ENCODE measurements at regions not wholly inside any gene's neighbourhood (a gene's known extent, or its start where the extent isn't known, plus 50 kb on each side); places are given as distances from the start of the nearest gene placed in this dataset.
"Not testable (repeated sequence)": the region's sequence is repeated elsewhere in the genome, so short reads cannot be mapped to it uniquely, and the experiment has no call there.

DNA sequence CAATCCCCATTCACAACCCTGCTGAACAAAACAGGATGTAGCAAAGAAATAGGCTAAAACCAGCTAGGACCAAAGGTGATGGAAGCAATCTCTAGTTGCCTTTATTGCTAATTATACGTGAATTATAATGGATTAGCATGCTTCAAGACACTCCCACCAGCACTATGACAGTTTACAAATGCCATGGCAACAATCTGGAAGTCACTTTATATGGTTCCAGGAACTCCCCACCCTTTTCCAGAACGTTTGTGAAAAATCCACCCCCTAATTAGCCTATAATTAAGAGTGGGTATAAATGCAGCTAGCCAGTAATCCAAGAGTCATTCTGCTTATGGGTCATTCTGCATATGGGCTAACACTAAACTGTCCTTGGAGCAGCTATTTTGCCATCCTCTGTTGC lies 328.7 kb downstream of the FLRT2 start:
- Histone ChIP-seq H3K36me3 (no peaks in the 10 kb centered on the region), H4K20me1 (no peaks in the 10 kb centered on the region), H3K27me3 (no peaks in the 10 kb centered on the region), H3K27ac (no peak overlapping the region), H3K4me2 (no peak overlapping the region), H3K4me1 (no peaks in the 10 kb centered on the region), H3K9ac (no peak overlapping the region), H3K4me3 (no peak overlapping the region), H3K9me3 (no peaks in the 10 kb centered on the region)
- TF ChIP-seq Cebpa-rat (IDR thresholded peaks at IDR 0.05) = no peak

- H3K27ac ChIP-seq = no peak overlapping the region
- TF ChIP-seq Cebpa-rat (IDR thresholded peaks at IDR 0.05) = no peak
- H3K27me3 ChIP-seq = no peaks in the 10 kb centered on the region
- no peaks in the 10 kb centered on the region for H3K36me3 ChIP-seq
- H3K4me1 ChIP-seq = no peaks in the 10 kb centered on the region
- H3K9ac ChIP-seq = no peak overlapping the region
- H3K9me3 ChIP-seq = no peaks in the 10 kb centered on the region
- H4K20me1 ChIP-seq = no peaks in the 10 kb centered on the region
- no peak overlapping the region for H3K4me2 ChIP-seq
- no peak overlapping the region for H3K4me3 ChIP-seq
Measured at GRCh38 chr14:85856430-85856829, 326.5 kb downstream of the FLRT2 start.

GRCh38 chr14:85853996-85854526 lies 324.1 kb downstream of the FLRT2 start:
- H3K27ac ChIP-seq = no peak overlapping the region
- H4K20me1 ChIP-seq = no peaks in the 10 kb centered on the region
- H3K4me3 ChIP-seq = no peak overlapping the region
- H3K9me3 ChIP-seq = no peaks in the 10 kb centered on the region
- H3K36me3 ChIP-seq = no peaks in the 10 kb centered on the region
- H3K9ac ChIP-seq = no peak overlapping the region
- no peaks in the 10 kb centered on the region for H3K27me3 ChIP-seq
- no peak for TF ChIP-seq Cebpa-rat (IDR thresholded peaks at IDR 0.05)
- H3K4me2 ChIP-seq = no peak overlapping the region
- no peaks in the 10 kb centered on the region for H3K4me1 ChIP-seq

GRCh38 chr14:85852906-85853305 lies 323.0 kb downstream of the FLRT2 start:
- Histone ChIP-seq H4K20me1 (no peaks in the 10 kb centered on the region), H3K4me3 (no peak overlapping the region), H3K27ac (no peak overlapping the region), H3K4me2 (no peak overlapping the region), H3K9me3 (no peaks in the 10 kb centered on the region), H3K36me3 (no peaks in the 10 kb centered on the region), H3K4me1 (no peaks in the 10 kb centered on the region), H3K9ac (no peak overlapping the region), H3K27me3 (no peaks in the 10 kb centered on the region)
- no peak for TF ChIP-seq Cebpa-rat (IDR thresholded peaks at IDR 0.05)

- H3K4me2 ChIP-seq, H3K4me1 ChIP-seq, H3K9ac ChIP-seq, H4K20me1 ChIP-seq, H3K36me3 ChIP-seq, H3K27ac ChIP-seq, H3K9me3 ChIP-seq, H3K4me3 ChIP-seq, H3K27me3 ChIP-seq: not testable (repeated sequence)
Measured at GRCh38 chr14:85852123-85852522, 322.2 kb downstream of the FLRT2 start.

DNA sequence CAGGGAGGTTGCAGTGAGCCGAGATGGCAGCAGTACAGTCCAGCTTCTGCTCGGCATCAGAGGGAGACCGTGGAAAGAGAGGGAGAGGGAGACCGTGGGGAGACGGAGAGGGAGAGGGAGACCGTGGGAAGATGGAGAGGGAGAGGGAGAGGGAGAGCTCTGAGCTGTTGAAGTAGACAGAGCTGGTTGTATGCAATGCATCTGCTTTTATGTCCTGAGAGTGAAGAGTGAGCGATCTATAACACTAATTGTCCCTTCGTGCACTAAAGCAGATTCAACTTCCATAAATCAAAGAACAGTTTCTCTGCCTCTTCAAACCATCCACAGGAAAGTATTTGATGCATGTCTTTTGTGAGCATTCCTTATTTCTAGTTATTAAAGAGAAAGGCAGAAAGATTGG lies 300.6 kb downstream of the FLRT2 start:
- H3K27me3 ChIP-seq, H3K4me2 ChIP-seq, H3K27ac ChIP-seq, H3K36me3 ChIP-seq, H3K4me3 ChIP-seq, H4K20me1 ChIP-seq, H3K9me3 ChIP-seq, H3K9ac ChIP-seq, H3K4me1 ChIP-seq: not testable (repeated sequence)

- H3K9ac ChIP-seq, H4K20me1 ChIP-seq, H3K9me3 ChIP-seq, H3K4me3 ChIP-seq, H3K27me3 ChIP-seq, H3K27ac ChIP-seq, H3K4me1 ChIP-seq, H3K4me2 ChIP-seq, H3K36me3 ChIP-seq: not testable (repeated sequence)
Measured at GRCh38 chr14:85829601-85830000, 299.7 kb downstream of the FLRT2 start.

- Histone ChIP-seq H4K20me1 (no peaks in the 10 kb centered on the region), H3K4me1 (no peaks in the 10 kb centered on the region), H3K4me2 (no peak overlapping the region), H3K27ac (no peak overlapping the region), H3K9ac (no peak overlapping the region), H3K27me3 (no peaks in the 10 kb centered on the region), H3K9me3 (no peaks in the 10 kb centered on the region), H3K36me3 (no peaks in the 10 kb centered on the region), H3K4me3 (no peak overlapping the region)
- no peak for TF ChIP-seq Cebpa-rat (IDR thresholded peaks at IDR 0.05)
Measured at GRCh38 chr14:85824526-85824925, 294.6 kb downstream of the FLRT2 start.

GRCh38 chr14:85822236-85822635 lies 292.3 kb downstream of the FLRT2 start:
- Histone ChIP-seq H3K9ac (no peak overlapping the region), H3K27ac (no peak overlapping the region), H3K4me2 (no peak overlapping the region), H3K36me3 (no peaks in the 10 kb centered on the region), H3K4me1 (no peaks in the 10 kb centered on the region), H3K9me3 (no peaks in the 10 kb centered on the region), H3K27me3 (no peaks in the 10 kb centered on the region), H4K20me1 (no peaks in the 10 kb centered on the region), H3K4me3 (no peak overlapping the region)
- no peak for TF ChIP-seq Cebpa-rat (IDR thresholded peaks at IDR 0.05)

DNA sequence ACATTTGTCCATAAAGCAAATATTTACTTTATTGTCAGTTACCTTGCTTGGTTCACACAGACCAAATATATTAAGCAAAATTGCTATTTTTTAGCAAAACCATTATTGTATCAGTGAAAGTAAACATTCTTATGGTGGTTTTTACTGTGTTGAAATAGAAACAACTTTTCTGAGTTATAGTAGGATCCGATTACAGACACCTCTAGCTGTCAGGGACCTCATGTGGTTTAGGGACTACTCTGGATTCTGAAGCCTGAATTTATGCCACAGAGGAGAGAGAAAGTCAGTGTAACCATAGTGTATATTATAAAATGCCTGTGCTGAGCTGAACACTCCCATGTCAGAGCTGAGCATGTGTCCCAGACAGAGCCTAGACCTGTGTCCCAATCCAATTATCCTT lies 287.5 kb downstream of the FLRT2 start:
- no peaks in the 10 kb centered on the region for H4K20me1 ChIP-seq
- H3K27ac ChIP-seq = no peak overlapping the region
- H3K4me3 ChIP-seq = no peak overlapping the region
- no peaks in the 10 kb centered on the region for H3K9me3 ChIP-seq
- H3K9ac ChIP-seq = no peak overlapping the region
- no peaks in the 10 kb centered on the region for H3K36me3 ChIP-seq
- H3K27me3 ChIP-seq = no peaks in the 10 kb centered on the region
- no peak for TF ChIP-seq Cebpa-rat (IDR thresholded peaks at IDR 0.05)
- no peak overlapping the region for H3K4me2 ChIP-seq
- peaks cover 5% of the 10 kb centered on the region; the same call in 1 of the 2 replicates for H3K4me1 ChIP-seq

DNA sequence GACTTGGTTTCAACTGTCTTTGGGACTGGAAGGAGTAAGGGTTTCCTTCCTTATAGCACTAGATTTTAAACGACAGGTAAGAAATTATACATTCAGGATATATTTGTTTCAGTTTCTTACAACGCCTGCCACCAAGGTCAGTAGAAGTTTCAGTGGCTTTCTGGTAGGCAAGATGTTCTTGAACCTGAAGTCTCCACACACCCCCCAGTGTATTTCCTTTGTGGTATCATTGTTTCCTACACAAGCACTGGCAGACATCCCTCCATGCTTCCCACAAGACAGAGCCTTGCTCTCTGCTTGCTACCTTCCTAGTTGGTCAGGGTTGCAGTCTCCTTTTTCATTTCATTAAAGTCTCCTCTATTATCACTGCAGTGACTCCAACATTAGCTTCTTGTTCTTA lies 283.1 kb downstream of the FLRT2 start:
- H3K36me3 ChIP-seq = no peaks in the 10 kb centered on the region
- no peak overlapping the region for H3K4me3 ChIP-seq
- H3K4me2 ChIP-seq = no peak overlapping the region
- no peaks in the 10 kb centered on the region for H3K9me3 ChIP-seq
- no peak overlapping the region for H3K9ac ChIP-seq
- no peak for TF ChIP-seq Cebpa-rat (IDR thresholded peaks at IDR 0.05)
- H3K4me1 ChIP-seq = peaks cover 5% of the 10 kb centered on the region; the same call in 1 of the 2 replicates
- H3K27me3 ChIP-seq = no peaks in the 10 kb centered on the region
- H3K27ac ChIP-seq = no peak overlapping the region
- H4K20me1 ChIP-seq = no peaks in the 10 kb centered on the region

Measured in BLaER1 (cell line).